IMR-90 (cell line): ENCODE measurements at regions not wholly inside any gene's neighbourhood (a gene's known extent, or its start where the extent isn't known, plus 50 kb on each side); places are given as distances from the start of the nearest gene placed in this dataset.

Experiments
- ATAC-seq: fragments of 200-7000 bp; cut with Tn5 transposase; 2 replicates; pipeline ENCODE4 v1.9.1; 2020; ENCODE audit warnings: low read depth, mild to moderate bottlenecking, moderate library complexity
- BruUV-seq: library from RNA; stranded (reverse); fragments of 400-500 nt; replicated peaks from 2 replicates; lab custom pipeline; 2021; lab: Mats Ljungman, UMichigan
- CTCF ChIA-PET: fragments of 300-600 bp; formaldehyde crosslinking; extraction: SDS; loops from one replicate; lab custom pipeline; 2021; ENCODE audit warnings: antibody characterized with exemption; lab: Yijun Ruan, JAX
- POLR2A ChIA-PET: fragments of 300-600 bp; sonication (Branson Sonifier 250); formaldehyde crosslinking; loops from one replicate; lab custom pipeline; 2022; ENCODE audit warnings: antibody characterized with exemption; ENCODE audit not compliant: unreplicated experiment; lab: Charles Lee
- DNase-seq: peaks from one replicate; pipeline ENCODE4 v3.0.0; 2013
- H2AFZ ChIP-seq: replicated peaks from 2 replicates; pipeline ENCODE3; 2013; ENCODE audit warnings: low read length, mild to moderate bottlenecking; ENCODE audit not compliant: poor library complexity
- H2AK5ac ChIP-seq: 2 replicates; pipeline ENCODE4 v1.6.1; 2013; ENCODE audit warnings: low read depth, low read length, inconsistent platforms
- H2AK9ac ChIP-seq: replicated peaks from 2 replicates; pipeline ENCODE3; 2013; ENCODE audit warnings: mild to moderate bottlenecking, low read depth, low read length, moderate library complexity; ENCODE audit not compliant: poor library complexity
- H2BK120ac ChIP-seq: 2 replicates; pipeline ENCODE4 v1.6.1; 2013; ENCODE audit warnings: low read depth, low read length, inconsistent platforms
- H2BK15ac ChIP-seq: 3 replicates; pipeline ENCODE4 v1.6.1; 2013; ENCODE audit warnings: low read depth, low read length, inconsistent platforms
- H2BK20ac ChIP-seq: 2 replicates; pipeline ENCODE4 v1.6.1; 2013; ENCODE audit warnings: low read depth, mild to moderate bottlenecking, inconsistent platforms, low read length, moderate library complexity
- H2BK5ac ChIP-seq: 2 replicates; pipeline ENCODE4 v1.6.1; 2013; ENCODE audit warnings: mild to moderate bottlenecking, low read depth, low read length, inconsistent platforms; ENCODE audit not compliant: poor library complexity, severe bottlenecking
- H3K14ac ChIP-seq: replicated peaks from 2 replicates; pipeline ENCODE4 v1.6.1; 2013; ENCODE audit warnings: low read depth, low read length, inconsistent platforms
- H3K18ac ChIP-seq: 2 replicates; pipeline ENCODE4 v1.6.1; 2013; ENCODE audit warnings: low read depth, low read length, control low read depth
- H3K23ac ChIP-seq: 2 replicates; pipeline ENCODE4 v1.6.1; 2013; ENCODE audit warnings: low read depth, low read length, inconsistent platforms
- H3K27ac ChIP-seq: 2 replicates; pipeline ENCODE4 v1.5.1; 2013; ENCODE audit warnings: mild to moderate bottlenecking, control low read depth, low read length; ENCODE audit not compliant: insufficient read depth
- H3K27me3 ChIP-seq: 2 replicates; pipeline ENCODE4 v1.6.1; 2013; ENCODE audit warnings: low read length; ENCODE audit not compliant: control insufficient read depth, insufficient read depth
- H3K36me3 ChIP-seq: 2 replicates; pipeline ENCODE4 v1.6.1; 2013; ENCODE audit warnings: low read length, mixed read lengths; ENCODE audit not compliant: control insufficient read depth, insufficient read depth
- H3K4ac ChIP-seq: 2 replicates; pipeline ENCODE4 v1.6.1; 2013; ENCODE audit warnings: low read depth, low read length, inconsistent platforms
- H3K4me1 ChIP-seq: 2 replicates; pipeline ENCODE4 v1.6.1; 2013; ENCODE audit warnings: low read length, mixed read lengths; ENCODE audit not compliant: control insufficient read depth, insufficient read depth
- H3K4me2 ChIP-seq: 2 replicates; pipeline ENCODE4 v1.6.1; 2013; ENCODE audit warnings: low read depth, mild to moderate bottlenecking, control low read depth, low read length, moderate library complexity
- H3K4me3 ChIP-seq: 2 replicates; pipeline ENCODE4 v1.5.1; 2013; ENCODE audit warnings: low read depth, mild to moderate bottlenecking, control low read depth, low read length, moderate library complexity; ENCODE audit not compliant: insufficient read depth
- H3K56ac ChIP-seq: 2 replicates; pipeline ENCODE4 v1.6.1; 2013; ENCODE audit warnings: low read length, inconsistent platforms; ENCODE audit not compliant: insufficient read depth; ENCODE audit errors: extremely low read depth
- H3K79me1 ChIP-seq, 2 experiments: 2 replicates each; pipeline ENCODE4 v1.6.1; 2013; ENCODE audit warnings: low read length in 2 of 2, inconsistent platforms in 1 of 2, low read depth in 1 of 2
- H3K9ac ChIP-seq: 2 replicates; pipeline ENCODE4 v1.6.1; 2013; ENCODE audit warnings: low read depth, low read length, control low read depth
- H3K9me1 ChIP-seq: 2 replicates; pipeline ENCODE4 v1.6.1; 2013; ENCODE audit warnings: low read length, inconsistent platforms; ENCODE audit not compliant: insufficient read depth
- H3K9me3 ChIP-seq: 2 replicates; pipeline ENCODE4 v1.6.1; 2013; ENCODE audit warnings: low read length; ENCODE audit not compliant: control insufficient read depth, insufficient read depth
- H4K20me1 ChIP-seq: 2 replicates; pipeline ENCODE4 v1.6.1; 2013; ENCODE audit warnings: low read length, inconsistent platforms; ENCODE audit not compliant: insufficient read depth
- H4K5ac ChIP-seq: 2 replicates; pipeline ENCODE4 v1.6.1; 2013; ENCODE audit warnings: mild to moderate bottlenecking, low read depth, low read length, control low read depth
- H4K8ac ChIP-seq, 2 experiments: 2 replicates each; pipeline ENCODE4 v1.6.1; 2013; ENCODE audit warnings: low read depth in 2 of 2, low read length in 2 of 2, control low read depth in 1 of 2, inconsistent platforms in 1 of 2
- H4K91ac ChIP-seq: 2 replicates; pipeline ENCODE4 v1.6.1; 2013; ENCODE audit warnings: low read depth, low read length, inconsistent platforms; ENCODE audit not compliant: insufficient read depth
- MAZ ChIP-seq: IDR thresholded peaks from 2 replicates; pipeline ENCODE4 v1.6.1; 2012; ENCODE audit warnings: low read depth, mild to moderate bottlenecking, low read length, improper control_type of control experiment, moderate library complexity, borderline replicate concordance
- NFE2L2 ChIP-seq: fragments of 150-350 bp; IDR thresholded peaks from 2 replicates; pipeline ENCODE4 v1.6.1; 2016; ENCODE audit warnings: low read depth, mild to moderate bottlenecking, low read length
- RCOR1 ChIP-seq: IDR thresholded peaks from 2 replicates; pipeline ENCODE4 v1.6.1; 2012; ENCODE audit warnings: mild to moderate bottlenecking, low read length, improper control_type of control experiment; ENCODE audit not compliant: insufficient replicate concordance
- WGBS, 2 experiments: methylation state at CpG; one replicate each; pipeline versions ENCODE4 v1.1.5 to v1.1.7; 2013; ENCODE audit warnings: missing lambda C conversion rate in 2 of 2; ENCODE audit not compliant: insufficient read length in 1 of 2; ENCODE audit errors: extremely low coverage in 2 of 2; 5-methylcytosine and 5-hydroxymethylcytosine counted together
- dilution Hi-C: fragments of 300-500 bp; cut with HindIII; formaldehyde crosslinking; loops from one replicate; pipeline ENCODE4 v1.14.3; 2018; ENCODE audit warnings: low sequenced_read_pairs; ENCODE audit not compliant: unreplicated experiment
- in situ Hi-C: fragments of 300-500 bp; cut with MboI; formaldehyde crosslinking; loops from 3 replicates; pipeline ENCODE4 v1.14.3; 2019; ENCODE audit warnings: low sequenced_read_pairs, inconsistent platforms, mixed read lengths
- intact Hi-C: fragments of 100-400 bp; cut with micrococcal nuclease; formaldehyde crosslinking; loops from 2 replicates; pipeline ENCODE4 v1.10.0; 2022

DNA sequence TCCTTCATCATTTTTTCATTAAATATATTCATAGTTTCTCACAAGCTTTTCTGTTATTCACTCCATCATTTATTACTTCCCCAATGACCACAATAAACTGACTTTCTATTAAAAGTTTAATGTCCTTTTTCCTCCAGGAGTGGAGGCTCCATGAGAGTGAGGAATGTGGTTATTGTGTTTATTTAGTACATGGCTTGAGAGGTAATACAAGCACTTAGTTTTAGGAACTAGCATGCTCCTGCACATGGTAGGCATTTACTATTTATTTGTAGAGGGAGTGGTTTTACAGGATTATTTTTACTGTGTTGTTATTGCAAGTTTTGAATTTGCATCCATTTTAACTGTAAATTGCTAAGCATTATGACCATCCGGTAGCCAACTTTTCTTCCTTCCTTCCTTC, 412.9 kb upstream of the SUCLG2 start:
- Histone ChIP-seq H3K36me3 (no peaks in the 10 kb centered on the region), H3K27me3 (no peaks in the 10 kb centered on the region), H3K4me1 (no peaks in the 10 kb centered on the region), H3K4me3 (no peak overlapping the region), H2AK9ac (no peak overlapping the region), H2BK120ac (no peak overlapping the region), H2BK5ac (no peak overlapping the region), H3K9ac (no peak overlapping the region), H3K56ac (no peak overlapping the region), H2BK15ac (no peak overlapping the region), H3K18ac (no peak overlapping the region), H3K14ac (no peak overlapping the region), H4K8ac (no peak overlapping the region), H4K20me1 (no peaks in the 10 kb centered on the region), H3K4ac (no peak overlapping the region), H2BK20ac (no peak overlapping the region), H3K27ac (no peak overlapping the region), H3K4me2 (no peak overlapping the region), H3K23ac (no peak overlapping the region), H3K9me3 (peaks cover 2% of the 10 kb centered on the region), H3K9me1 (no peaks in the 10 kb centered on the region), H4K91ac (no peak overlapping the region), H3K79me1 (no peaks in the 10 kb centered on the region), H4K5ac (no peak overlapping the region), H2AK5ac (no peak overlapping the region), H2AFZ (no peak overlapping the region)
- no TSS peak for BruUV-seq
- DNase-seq (no peak), ATAC-seq (no peak)
- intact Hi-C loops (no loop called here), in situ Hi-C loops (no loop called here), dilution Hi-C loops (no loop called here)
- ChIA-PET CTCF (no interaction called here), POLR2A (no interaction called here)
- TF ChIP-seq MAZ (no peak), RCOR1 (no peak), NFE2L2 (no peak)
- 60% methylated on average over 1 of the region's 1 CpG; no CpG with 5 or more reads in 1 of the 2 experiments for WGBS, 2 experiments
